IPS-NIHi7 (cell line): ENCODE measurements at regions not wholly inside any gene's neighbourhood (a gene's known extent, or its start where the extent isn't known, plus 50 kb on each side); places are given as distances from the start of the nearest gene placed in this dataset.

Experiments used
- DNase-seq: peaks from one replicate; pipeline ENCODE4 v3.0.0; 2012; ENCODE audit warnings: mixed read lengths; ENCODE audit errors: extremely low spot score

DNA sequence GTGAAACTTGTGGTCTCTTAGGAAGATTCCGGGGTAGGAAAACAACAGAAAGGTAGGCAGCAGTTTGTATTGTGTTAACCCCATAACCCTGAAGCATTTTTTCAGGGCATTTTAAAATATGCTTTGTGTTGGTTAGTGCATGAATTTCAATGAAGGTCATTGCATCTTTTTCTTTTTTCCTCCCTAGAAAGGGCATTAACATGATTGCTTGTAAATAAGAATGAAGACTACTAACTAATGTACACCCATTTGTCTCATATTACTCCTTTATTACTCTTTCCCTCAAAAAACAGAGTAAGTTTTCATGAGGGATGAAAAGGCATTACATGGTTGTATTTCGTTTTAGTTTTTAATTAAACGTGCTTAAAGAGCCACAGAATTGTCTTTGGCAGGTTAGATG, 141.4 kb downstream of the OGFRL1 start:
- no peak for DNase-seq

GRCh38 chr6:71433441-71433840, 144.8 kb downstream of the OGFRL1 start:
- DNase-seq = no peak

DNA sequence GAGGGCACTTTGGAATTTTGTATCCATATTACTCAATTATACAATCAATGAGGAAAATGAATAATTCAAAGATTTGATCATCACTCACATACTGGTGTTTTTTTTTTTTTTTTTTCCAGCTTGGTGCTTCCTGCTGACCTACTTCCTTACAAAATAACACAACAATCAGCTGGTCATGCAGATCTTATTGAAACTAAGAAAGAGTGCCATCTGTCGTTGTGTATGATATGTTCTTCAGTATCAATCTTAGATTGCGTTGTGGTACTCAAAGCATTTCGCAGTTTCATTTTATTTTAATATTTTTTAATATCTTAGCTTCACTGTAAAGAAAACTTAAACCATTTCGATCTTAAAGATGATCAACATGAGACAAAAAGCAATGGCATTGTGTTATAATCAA, 155.6 kb downstream of the OGFRL1 start:
- DNase-seq = no peak

DNA sequence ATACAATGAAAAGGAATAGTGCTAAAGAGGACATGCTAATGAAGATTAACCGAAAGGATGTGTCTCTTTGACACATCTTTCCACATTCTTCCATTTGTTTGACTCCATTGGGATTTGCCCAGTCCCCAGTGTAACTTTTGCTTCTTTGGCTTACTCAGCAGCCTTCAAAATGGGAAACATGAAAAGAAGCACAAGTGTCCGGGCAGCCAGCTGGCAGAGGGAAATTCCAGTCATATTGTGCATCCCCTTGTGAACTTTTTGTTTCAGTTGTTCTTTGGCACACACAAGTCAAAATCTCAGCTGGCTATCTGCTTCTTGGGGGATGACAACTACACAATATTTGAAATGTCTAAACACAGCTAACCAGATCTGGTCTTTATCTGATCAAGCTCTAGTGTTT, 157.4 kb downstream of the OGFRL1 start:
- no peak for DNase-seq

- DNase-seq = no peak
These were observed 157.9 kb downstream of the OGFRL1 start for GRCh38 chr6:71446470-71446869.

DNA sequence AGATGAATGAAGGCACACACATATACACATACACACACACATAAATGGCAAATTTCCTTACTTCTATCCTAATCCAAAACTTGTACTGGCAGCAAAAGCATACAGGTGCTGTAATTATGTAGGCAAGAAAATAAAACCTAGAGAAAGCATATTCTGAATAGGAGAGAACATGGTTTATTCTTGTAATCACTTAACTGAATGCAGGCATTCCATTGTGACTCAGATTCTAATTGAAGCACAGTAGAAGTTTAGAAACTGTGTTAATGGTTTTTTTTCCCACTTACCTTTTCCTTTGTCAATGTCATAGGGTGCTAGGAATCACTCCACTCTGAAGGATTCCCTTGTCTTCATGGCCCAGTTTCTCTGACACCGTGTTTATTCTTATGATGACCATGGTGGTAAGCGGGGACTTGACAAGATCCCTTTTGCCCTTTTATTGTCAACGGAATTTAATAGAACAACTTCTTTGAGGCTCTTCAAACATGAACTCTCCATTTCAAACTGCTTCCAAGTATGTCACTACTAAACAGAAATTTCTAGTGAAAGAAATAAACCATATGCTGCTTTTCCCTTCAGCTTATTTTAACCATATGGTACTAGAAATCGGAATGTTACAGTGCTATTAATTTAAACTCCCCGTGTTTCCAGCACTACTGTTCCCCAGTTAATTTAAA, 164.2 kb downstream of the OGFRL1 start:
- no peak for DNase-seq

DNA sequence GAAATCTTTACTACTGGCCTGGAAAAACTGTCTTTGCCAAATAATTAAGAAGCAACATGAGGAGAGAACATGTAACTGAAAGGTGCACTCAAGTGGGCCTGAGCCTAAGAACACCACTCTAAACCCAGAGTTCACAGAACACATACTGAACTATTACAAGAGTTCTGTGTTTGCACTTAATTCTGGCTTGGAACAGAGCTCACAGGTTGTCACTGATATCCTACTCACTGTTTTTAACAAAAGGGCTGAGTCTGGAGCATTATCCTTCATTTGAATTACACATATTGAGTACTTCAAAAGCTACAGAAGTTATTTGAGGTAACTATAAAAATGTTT, 164.7 kb downstream of the OGFRL1 start:
- no peak for DNase-seq

GRCh38 chr6:71454056-71454455, 165.4 kb downstream of the OGFRL1 start:
- no peak for DNase-seq

DNA sequence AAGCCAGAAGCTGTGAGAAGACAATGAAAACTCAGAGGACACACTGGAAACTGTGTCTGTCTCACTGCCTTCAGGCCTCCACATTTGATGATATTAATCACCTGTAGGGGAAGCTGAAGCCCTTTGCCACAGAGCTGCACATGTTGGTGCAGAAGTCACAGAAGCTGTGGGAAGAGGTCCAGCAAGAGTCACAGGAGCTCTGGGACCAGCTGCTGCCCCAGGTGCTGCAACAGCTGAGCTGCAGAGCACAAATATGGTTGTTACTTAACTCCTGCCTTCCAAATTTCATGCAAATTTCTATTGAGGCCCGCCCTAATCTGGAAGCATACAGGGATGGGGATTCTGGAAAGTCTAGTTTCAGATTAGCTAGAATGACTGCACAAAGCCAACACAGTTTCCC, 169.3 kb downstream of the OGFRL1 start:
- no peak for DNase-seq

DNA sequence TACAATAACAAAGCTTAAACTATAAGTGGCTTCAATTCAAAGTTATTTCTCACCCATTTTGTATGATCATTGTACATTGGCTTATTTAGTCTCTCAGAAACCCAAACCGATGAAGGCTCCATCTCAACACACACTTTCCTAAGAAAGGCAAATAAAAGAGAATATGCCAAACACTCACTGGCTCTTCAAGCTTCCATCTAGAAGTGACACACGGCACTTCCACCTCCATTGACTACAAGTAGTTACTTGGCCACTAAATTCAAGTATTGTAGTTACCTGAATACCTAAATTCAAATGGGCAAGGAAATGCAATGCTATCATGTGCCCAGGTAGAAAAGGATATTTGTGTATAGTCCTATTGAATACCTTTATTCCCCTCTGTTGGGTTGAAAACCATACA, 170.6 kb downstream of the OGFRL1 start:
- no peak for DNase-seq

- no peak for DNase-seq
These were observed 172.3 kb downstream of the OGFRL1 start for GRCh38 chr6:71460933-71461332.

- no peak for DNase-seq
These were observed 174.4 kb downstream of the OGFRL1 start for GRCh38 chr6:71463061-71463460.

- DNase-seq = no peak
These were observed 176.5 kb downstream of the OGFRL1 start for GRCh38 chr6:71465096-71465495.

DNA sequence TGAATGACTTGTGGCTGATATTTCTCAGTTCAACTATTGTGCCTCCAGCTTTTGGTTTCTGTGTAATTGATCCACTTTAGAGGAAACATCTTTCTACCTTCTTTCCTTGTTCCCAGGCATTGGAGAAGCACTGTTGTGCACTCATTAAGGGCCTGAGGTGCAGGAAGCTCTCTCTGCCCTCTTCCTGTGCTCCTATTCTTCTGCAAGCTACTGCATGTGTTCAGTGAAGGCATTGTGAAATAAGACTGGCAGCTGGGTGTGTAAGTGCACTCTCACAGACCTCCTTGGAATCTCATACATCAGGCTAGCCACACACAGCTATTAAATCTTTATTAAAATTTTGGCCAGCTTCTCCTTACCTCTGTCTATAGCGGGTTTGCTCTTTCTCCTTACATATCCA, 177.8 kb downstream of the OGFRL1 start:
- no peak for DNase-seq

GRCh38 chr6:71468038-71468437, 179.4 kb downstream of the OGFRL1 start:
- no peak for DNase-seq

DNA sequence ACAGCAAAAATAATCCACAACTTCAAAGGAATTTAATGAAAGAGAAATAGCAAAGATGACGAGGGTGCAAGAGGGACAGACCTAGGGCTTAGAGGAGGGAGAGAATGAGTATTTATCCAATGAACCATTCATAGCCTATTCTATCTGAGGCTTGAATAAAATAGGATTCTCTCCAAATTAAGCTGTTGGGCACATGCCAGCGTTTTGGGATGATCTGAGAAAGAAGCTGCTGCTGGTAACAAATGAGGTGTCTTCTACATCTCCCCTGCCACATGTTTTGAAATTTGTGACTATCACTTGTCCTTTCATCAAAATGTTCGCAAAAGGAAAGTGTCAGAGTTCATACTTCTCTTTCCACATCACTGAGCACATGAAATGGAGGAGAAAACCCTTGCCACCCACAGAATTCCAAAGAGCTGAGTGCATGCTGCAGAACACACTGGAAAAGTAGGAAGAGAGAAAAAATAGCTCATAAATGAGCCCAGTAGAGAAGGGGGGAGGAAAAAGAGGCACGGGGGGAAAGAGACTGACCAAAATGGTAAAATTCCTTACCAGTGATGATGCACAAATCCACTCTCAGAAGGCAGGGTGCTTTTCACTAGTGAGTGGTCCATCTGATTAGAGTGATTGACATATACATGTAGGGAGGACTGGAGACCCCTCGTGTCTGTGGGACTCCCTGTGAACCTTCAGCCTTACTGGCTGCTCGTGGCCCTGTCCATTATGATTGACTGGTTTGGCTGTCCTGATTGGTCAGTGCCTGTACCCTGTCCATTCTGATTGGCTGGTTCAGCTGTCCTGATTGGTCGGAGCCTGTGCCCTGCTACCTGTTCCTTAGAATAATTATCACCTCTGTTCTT, 180.5 kb downstream of the OGFRL1 start:
- no peak for DNase-seq

GRCh38 chr6:71471718-71472117, 183.1 kb downstream of the OGFRL1 start:
- DNase-seq = no peak

- no peak for DNase-seq
These were observed 185.3 kb downstream of the OGFRL1 start for GRCh38 chr6:71473926-71474325.

DNA sequence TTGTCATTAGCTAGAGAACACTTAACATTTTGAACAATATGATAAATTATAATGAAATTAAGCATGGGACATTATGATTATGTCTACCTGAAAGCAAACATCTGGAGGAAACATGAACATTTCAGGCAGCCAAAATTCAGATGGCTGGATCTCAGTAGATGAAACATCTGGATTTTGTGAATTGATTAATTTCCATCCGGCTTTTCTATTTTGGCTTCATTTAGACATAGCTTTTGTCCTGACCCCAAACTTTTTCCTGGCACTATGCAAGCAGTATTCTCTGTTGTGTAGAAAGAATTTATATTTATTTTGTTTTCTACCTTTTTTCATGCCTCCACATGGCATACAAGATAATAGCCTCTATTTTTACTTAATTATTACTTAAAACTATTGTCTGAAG, 186.3 kb downstream of the OGFRL1 start:
- no peak for DNase-seq

GRCh38 chr6:71476371-71476770, 187.8 kb downstream of the OGFRL1 start:
- no peak for DNase-seq

GRCh38 chr6:71476872-71477271, 188.3 kb downstream of the OGFRL1 start:
- DNase-seq = no peak

GRCh38 chr6:71478834-71479541, 190.4 kb downstream of the OGFRL1 start:
- DNase-seq = peak; percentile 21

DNA sequence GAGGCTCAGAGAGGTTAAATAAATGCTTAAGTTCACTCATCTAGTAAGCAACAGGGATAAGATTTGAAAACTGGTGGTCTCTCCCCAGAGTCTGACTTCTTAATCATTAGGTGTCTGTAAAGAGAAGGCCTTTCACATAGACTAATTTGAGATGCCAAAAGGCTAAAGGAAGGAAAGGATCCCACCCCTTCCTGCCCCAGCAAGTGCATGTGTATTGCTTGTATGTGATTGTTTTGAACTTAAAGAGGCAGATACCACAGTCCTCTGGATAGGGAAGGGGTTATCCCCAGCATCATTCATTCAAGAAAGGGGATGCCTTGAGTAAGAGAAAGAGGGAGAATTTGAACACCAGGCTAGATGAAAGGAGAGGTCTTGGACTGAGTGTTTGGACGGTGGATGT, 192.0 kb downstream of the OGFRL1 start:
- no peak for DNase-seq
